Fibroblast of lung (primary cell): ENCODE measurements at regions not wholly inside any gene's neighbourhood (a gene's known extent, or its start where the extent isn't known, plus 50 kb on each side); places are given as distances from the start of the nearest gene placed in this dataset.

Experiments used
- DNase-seq, 2 donors: peaks; one replicate each; pipeline versions ENCODE4 v3.0.0 to v3.0.0-alpha.2; 2010; ENCODE audit warnings: low read depth in 2 of 2
- H2AFZ ChIP-seq: 2 replicates; pipeline ENCODE4 v1.5.1; 2012; ENCODE audit warnings: low read length, control low read depth, inconsistent platforms
- H3K27ac ChIP-seq: 2 replicates; pipeline ENCODE4 v1.5.1; 2011; ENCODE audit warnings: low read length, control low read depth; ENCODE audit not compliant: insufficient read depth
- H3K27me3 ChIP-seq: 2 replicates; pipeline ENCODE4 v1.5.1; 2011; ENCODE audit warnings: mild to moderate bottlenecking, low read length; ENCODE audit not compliant: control insufficient read depth, insufficient read depth
- H3K36me3 ChIP-seq: 2 replicates; pipeline ENCODE4 v1.5.1; 2011; ENCODE audit warnings: low read length; ENCODE audit not compliant: control insufficient read depth, insufficient read depth
- H3K4me1 ChIP-seq: 2 replicates; pipeline ENCODE4 v1.5.1; 2011; ENCODE audit warnings: low read length; ENCODE audit not compliant: control insufficient read depth, insufficient read depth; ENCODE audit errors: extremely low read depth
- H3K4me2 ChIP-seq: 2 replicates; pipeline ENCODE4 v1.5.1; 2011; ENCODE audit warnings: low read length, control low read depth; ENCODE audit not compliant: insufficient read depth; ENCODE audit errors: extremely low read depth
- H3K4me3 ChIP-seq, 4 experiments: fragments of 200-600 bp in 1 of 4; sonication (generic) in 1 of 4; replicated peaks in 1 of 4; 2 replicates each; pipeline ENCODE4 v1.5.1; 2011 to 2016; ENCODE audit warnings: low read length in 4 of 4, low read depth in 3 of 4, mild to moderate bottlenecking in 3 of 4, control low read depth in 2 of 4, inconsistent platforms in 1 of 4, mixed read lengths in 1 of 4; ENCODE audit not compliant: insufficient read depth in 1 of 4; ENCODE audit errors: control extremely low read depth in 1 of 4
- H3K79me2 ChIP-seq: 2 replicates; pipeline ENCODE4 v1.5.1; 2012; ENCODE audit warnings: mild to moderate bottlenecking, low read length, inconsistent platforms; ENCODE audit not compliant: control insufficient read depth, insufficient read depth
- H3K9ac ChIP-seq: 2 replicates; pipeline ENCODE4 v1.5.1; 2011; ENCODE audit warnings: mild to moderate bottlenecking, low read length, control low read depth; ENCODE audit not compliant: insufficient read depth
- H3K9me3 ChIP-seq: 2 replicates; pipeline ENCODE4 v1.5.1; 2012; ENCODE audit warnings: low read depth, low read length; ENCODE audit not compliant: control insufficient read depth, insufficient read depth
- H4K20me1 ChIP-seq: 2 replicates; pipeline ENCODE4 v1.5.1; 2011; ENCODE audit warnings: low read length; ENCODE audit not compliant: control insufficient read depth, insufficient read depth; ENCODE audit errors: extremely low read depth
- CTCF ChIP-seq, 2 donors: IDR thresholded peaks in 1 of 2; conservative IDR thresholded peaks in 1 of 2; 1 replicate in 1 of 2; 2 replicates in 1 of 2; pipeline ENCODE4 v1.5.1; 2011 to 2012; ENCODE audit warnings: low read length in 2 of 2, control low read depth in 1 of 2, inconsistent platforms in 1 of 2, low read depth in 1 of 2, mild to moderate bottlenecking in 1 of 2
- EZH2 ChIP-seq: IDR thresholded peaks from 2 replicates; pipeline ENCODE4 v1.5.1; 2012; ENCODE audit warnings: low read length, control low read depth, mild to moderate bottlenecking; ENCODE audit errors: missing control alignments

- no peak for DNase-seq
- H3K4me3 ChIP-seq = no peak overlapping the region
- no peak overlapping the region for H3K9ac ChIP-seq
- no peaks in the 10 kb centered on the region for H3K27me3 ChIP-seq
- no peaks in the 10 kb centered on the region for H3K9me3 ChIP-seq
- H2AFZ ChIP-seq = no peak overlapping the region
- H3K27ac ChIP-seq = no peak overlapping the region
- H3K4me2 ChIP-seq = no peak overlapping the region
- H3K36me3 ChIP-seq = no peaks in the 10 kb centered on the region
- TF ChIP-seq EZH2 (no peak), CTCF (conservative IDR thresholded peaks at IDR 0.05 in 1 of 2, IDR thresholded peaks at IDR 0.05 in 1 of 2; ENCODE audit: low read depth in 1 of 2, low read length in 2 of 2) (no peak)
- no peaks in the 10 kb centered on the region for H4K20me1 ChIP-seq
- no peaks in the 10 kb centered on the region for H3K79me2 ChIP-seq
- H3K4me1 ChIP-seq = no peaks in the 10 kb centered on the region
Measured at GRCh38 chr7:22879709-22880306, 57.2 kb upstream of the TOMM7 start.

GRCh38 chr7:22879280-22879679, 56.6 kb upstream of the TOMM7 start:
- Histone ChIP-seq H3K27me3 (no peaks in the 10 kb centered on the region), H2AFZ (no peak overlapping the region), H3K9ac (no peak overlapping the region), H3K79me2 (no peaks in the 10 kb centered on the region), H3K36me3 (no peaks in the 10 kb centered on the region), H4K20me1 (no peaks in the 10 kb centered on the region), H3K4me2 (no peak overlapping the region), H3K9me3 (no peaks in the 10 kb centered on the region), H3K4me1 (no peaks in the 10 kb centered on the region), H3K27ac (no peak overlapping the region), H3K4me3 (no peak overlapping the region)
- no peak for TF ChIP-seq EZH2
- no peak for DNase-seq

- Histone ChIP-seq H3K27me3 (no peaks in the 10 kb centered on the region), H3K9me3 (no peaks in the 10 kb centered on the region), H3K79me2 (no peaks in the 10 kb centered on the region), H3K36me3 (no peaks in the 10 kb centered on the region), H2AFZ (no peak overlapping the region), H3K9ac (no peak overlapping the region), H3K4me2 (no peak overlapping the region), H3K4me1 (no peaks in the 10 kb centered on the region), H4K20me1 (no peaks in the 10 kb centered on the region), H3K27ac (no peak overlapping the region), H3K4me3 (no peak overlapping the region)
- DNase-seq = no peak
- TF ChIP-seq CTCF (conservative IDR thresholded peaks at IDR 0.05 in 1 of 2, IDR thresholded peaks at IDR 0.05 in 1 of 2; ENCODE audit: low read depth in 1 of 2, low read length in 2 of 2) = no peak
Measured at GRCh38 chr7:22876986-22877729, 54.5 kb upstream of the TOMM7 start.
